Esophagus squamous epithelium (tissue), 4 donors: ENCODE measurements at regions not wholly inside any gene's neighbourhood (a gene's known extent, or its start where the extent isn't known, plus 50 kb on each side); places are given as distances from the start of the nearest gene placed in this dataset.

ENCODE experiments used
- POLR2A ChIP-seq, 4 donors: fragments of 450-650 bp; IDR thresholded peaks; one replicate each; pipeline ENCODE4 v1.6.1; 2017; ENCODE audit warnings: antibody characterized with exemption in 4 of 4, mild to moderate bottlenecking in 4 of 4, moderate library complexity in 3 of 4
- TF ChIP-seq, protein P1 (sequence below), 6 experiments: fragments of 450-650 bp in 4 of 6; fragments of 200-600 bp in 2 of 6; sonication (generic) in 2 of 6; IDR thresholded peaks; one replicate each; pipeline ENCODE4 v1.5.1; 2016 to 2019; ENCODE audit warnings: antibody characterized with exemption in 6 of 6, mild to moderate bottlenecking in 4 of 6, moderate library complexity in 4 of 6

DNA sequence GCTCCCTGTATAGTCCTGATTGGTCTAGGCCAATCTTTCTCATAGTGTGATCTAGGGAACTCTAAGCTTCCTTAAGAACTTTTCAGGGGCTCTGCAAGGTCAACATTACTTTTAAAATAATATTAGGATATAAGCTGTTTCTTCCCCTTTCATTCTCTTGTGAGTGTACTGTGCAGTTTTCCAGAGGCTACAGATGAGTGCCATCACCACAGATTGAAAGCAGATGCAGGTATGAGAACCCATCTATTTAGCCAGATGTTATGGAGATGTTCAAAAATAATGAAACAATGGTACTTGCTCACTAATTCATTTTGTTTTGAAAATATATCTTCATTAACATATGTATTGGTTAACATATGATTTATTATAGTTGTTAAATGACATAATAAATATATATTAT, 169.2 kb upstream of the SEMA3A start:
- TF ChIP-seq, protein P1, sequence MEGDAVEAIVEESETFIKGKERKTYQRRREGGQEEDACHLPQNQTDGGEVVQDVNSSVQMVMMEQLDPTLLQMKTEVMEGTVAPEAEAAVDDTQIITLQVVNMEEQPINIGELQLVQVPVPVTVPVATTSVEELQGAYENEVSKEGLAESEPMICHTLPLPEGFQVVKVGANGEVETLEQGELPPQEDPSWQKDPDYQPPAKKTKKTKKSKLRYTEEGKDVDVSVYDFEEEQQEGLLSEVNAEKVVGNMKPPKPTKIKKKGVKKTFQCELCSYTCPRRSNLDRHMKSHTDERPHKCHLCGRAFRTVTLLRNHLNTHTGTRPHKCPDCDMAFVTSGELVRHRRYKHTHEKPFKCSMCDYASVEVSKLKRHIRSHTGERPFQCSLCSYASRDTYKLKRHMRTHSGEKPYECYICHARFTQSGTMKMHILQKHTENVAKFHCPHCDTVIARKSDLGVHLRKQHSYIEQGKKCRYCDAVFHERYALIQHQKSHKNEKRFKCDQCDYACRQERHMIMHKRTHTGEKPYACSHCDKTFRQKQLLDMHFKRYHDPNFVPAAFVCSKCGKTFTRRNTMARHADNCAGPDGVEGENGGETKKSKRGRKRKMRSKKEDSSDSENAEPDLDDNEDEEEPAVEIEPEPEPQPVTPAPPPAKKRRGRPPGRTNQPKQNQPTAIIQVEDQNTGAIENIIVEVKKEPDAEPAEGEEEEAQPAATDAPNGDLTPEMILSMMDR (IDR thresholded peaks at IDR 0.05), result no peak
- TF ChIP-seq POLR2A (IDR thresholded peaks at IDR 0.05), result no peak
